ENCODE measurements at regions not wholly inside any gene's neighbourhood (a gene's known extent, or its start where the extent isn't known, plus 50 kb on each side); places are given as distances from the start of the nearest gene placed in this dataset.

DNA sequence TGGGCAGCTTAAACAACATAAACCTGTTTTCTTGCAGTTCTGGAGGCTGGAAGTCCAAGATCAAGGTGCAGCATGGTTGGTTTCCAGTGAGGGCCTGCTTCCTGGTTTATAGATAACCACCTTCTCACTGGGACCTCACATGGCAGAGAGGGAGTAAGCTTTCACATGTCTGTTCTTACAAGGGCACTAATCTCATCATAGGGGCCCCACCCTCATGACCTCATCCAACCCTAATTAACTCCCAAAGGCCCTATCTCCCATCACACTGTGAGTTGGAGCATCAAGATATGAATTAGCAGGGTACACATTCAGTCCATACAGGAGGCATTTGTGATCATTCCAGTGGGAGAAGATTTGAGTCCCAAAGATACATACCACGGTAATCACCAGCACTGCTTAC lies 50.5 kb upstream of the GRIN2A start:
- intact Hi-C loops (cut with DNase I), result no loop called here
- ATAC-seq, result no peak
- Histone ChIP-seq H3K27me3 (no peaks in the 10 kb centered on the region), H3K4me1 (no peaks in the 10 kb centered on the region), H3K36me3 (no peaks in the 10 kb centered on the region), H3K27ac (no peak overlapping the region), H3K4me3 (no peak overlapping the region), H3K9me3 (peaks cover 0 to 16% of the 10 kb centered on the region in 2 donors)
- TF ChIP-seq, protein P1, sequence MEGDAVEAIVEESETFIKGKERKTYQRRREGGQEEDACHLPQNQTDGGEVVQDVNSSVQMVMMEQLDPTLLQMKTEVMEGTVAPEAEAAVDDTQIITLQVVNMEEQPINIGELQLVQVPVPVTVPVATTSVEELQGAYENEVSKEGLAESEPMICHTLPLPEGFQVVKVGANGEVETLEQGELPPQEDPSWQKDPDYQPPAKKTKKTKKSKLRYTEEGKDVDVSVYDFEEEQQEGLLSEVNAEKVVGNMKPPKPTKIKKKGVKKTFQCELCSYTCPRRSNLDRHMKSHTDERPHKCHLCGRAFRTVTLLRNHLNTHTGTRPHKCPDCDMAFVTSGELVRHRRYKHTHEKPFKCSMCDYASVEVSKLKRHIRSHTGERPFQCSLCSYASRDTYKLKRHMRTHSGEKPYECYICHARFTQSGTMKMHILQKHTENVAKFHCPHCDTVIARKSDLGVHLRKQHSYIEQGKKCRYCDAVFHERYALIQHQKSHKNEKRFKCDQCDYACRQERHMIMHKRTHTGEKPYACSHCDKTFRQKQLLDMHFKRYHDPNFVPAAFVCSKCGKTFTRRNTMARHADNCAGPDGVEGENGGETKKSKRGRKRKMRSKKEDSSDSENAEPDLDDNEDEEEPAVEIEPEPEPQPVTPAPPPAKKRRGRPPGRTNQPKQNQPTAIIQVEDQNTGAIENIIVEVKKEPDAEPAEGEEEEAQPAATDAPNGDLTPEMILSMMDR (IDR thresholded peaks at IDR 0.05), result no peak
- DNase-seq, result no peak

DNA sequence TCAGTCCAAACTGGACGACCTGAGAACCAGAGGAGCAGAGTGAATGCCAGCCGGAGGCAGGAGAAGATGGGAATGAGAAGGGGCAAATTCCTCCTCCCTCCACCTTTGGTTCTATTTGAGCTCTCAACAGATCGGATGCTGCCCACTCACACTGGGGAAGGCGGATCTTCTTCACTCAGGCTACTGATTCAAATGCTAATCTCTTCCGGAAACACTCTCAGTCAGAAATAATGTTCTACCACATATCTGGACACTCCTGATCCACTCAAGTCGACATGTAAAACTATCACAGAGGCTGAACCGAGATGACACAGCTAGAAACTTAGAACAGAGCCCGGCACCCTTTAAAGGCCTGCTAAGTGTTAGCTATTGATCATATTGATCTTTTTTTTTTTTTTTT lies 57.4 kb upstream of the GRIN2A start:
- H3K4me1 ChIP-seq, result no peaks in the 10 kb centered on the region
- H3K9me3 ChIP-seq, result no peaks in the 10 kb centered on the region
- intact Hi-C loops (cut with DNase I), result no loop called here
- H3K4me3 ChIP-seq, result no peak overlapping the region
- DNase-seq (no peak), ATAC-seq (no peak)
- no peaks in the 10 kb centered on the region for H3K36me3 ChIP-seq
- no peak overlapping the region for H3K27ac ChIP-seq
- TF ChIP-seq, protein P1 (IDR thresholded peaks at IDR 0.05), result no peak
- H3K27me3 ChIP-seq, result peaks cover 0 to 12% of the 10 kb centered on the region in 2 donors

GRCh38 chr16:10240854-10241613 lies 58.8 kb upstream of the GRIN2A start:
- no peaks in the 10 kb centered on the region for H3K9me3 ChIP-seq
- H3K4me1 ChIP-seq, result no peaks in the 10 kb centered on the region
- intact Hi-C loops (cut with DNase I), result no loop called here
- ATAC-seq, result no peak
- no peak overlapping the region for H3K27ac ChIP-seq
- no peak overlapping the region for H3K4me3 ChIP-seq
- TF ChIP-seq, protein P1 (IDR thresholded peaks at IDR 0.05), result no peak
- no peak for DNase-seq
- H3K36me3 ChIP-seq, result no peaks in the 10 kb centered on the region
- peaks cover 0 to 18% of the 10 kb centered on the region in 2 donors for H3K27me3 ChIP-seq

DNA sequence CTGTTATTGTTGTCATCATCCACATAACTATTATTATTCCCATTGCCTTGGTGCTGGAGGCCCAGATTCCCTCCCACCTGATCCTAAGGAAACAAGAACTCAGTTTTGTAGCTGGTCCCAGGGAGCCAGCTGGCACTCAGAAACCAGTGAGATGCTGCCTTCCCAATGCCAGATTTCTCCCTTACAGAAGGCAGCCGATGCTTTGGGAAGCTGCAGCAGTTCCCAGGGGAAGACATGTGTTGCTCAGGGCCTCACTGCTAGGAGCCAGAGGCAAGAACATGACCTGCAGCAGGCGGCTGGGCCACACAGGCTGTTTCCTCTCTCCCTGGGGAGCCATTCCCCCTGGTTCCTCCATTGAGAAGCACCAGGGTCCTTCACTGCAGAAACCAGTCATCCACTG lies 59.9 kb upstream of the GRIN2A start:
- ATAC-seq (no peak), DNase-seq (no peak)

GRCh38 chr16:10242916-10243315 lies 60.7 kb upstream of the GRIN2A start:
- no peak for DNase-seq
- H3K36me3 ChIP-seq, result no peaks in the 10 kb centered on the region
- intact Hi-C loops (cut with DNase I), result no loop called here
- H3K4me3 ChIP-seq, result no peak overlapping the region
- TF ChIP-seq, protein P1 (IDR thresholded peaks at IDR 0.05), result no peak
- no peak overlapping the region for H3K27ac ChIP-seq
- no peaks in the 10 kb centered on the region for H3K9me3 ChIP-seq
- ATAC-seq, result no peak
- H3K4me1 ChIP-seq, result no peaks in the 10 kb centered on the region
- peaks cover 0 to 18% of the 10 kb centered on the region in 2 donors for H3K27me3 ChIP-seq

More for the DNA sequence above, 59.9 kb upstream of the GRIN2A start:
- TF ChIP-seq, protein P1 (IDR thresholded peaks at IDR 0.05), result no peak
- intact Hi-C loops (cut with DNase I), result no loop called here
- Histone ChIP-seq H3K9me3 (no peaks in the 10 kb centered on the region), H3K27me3 (peaks cover 0 to 18% of the 10 kb centered on the region in 2 donors), H3K4me1 (no peaks in the 10 kb centered on the region), H3K4me3 (no peak overlapping the region), H3K27ac (no peak overlapping the region), H3K36me3 (no peaks in the 10 kb centered on the region)
